Mucosa of rectum (tissue), 2 donors: ENCODE measurements at regions not wholly inside any gene's neighbourhood (a gene's known extent, or its start where the extent isn't known, plus 50 kb on each side); places are given as distances from the start of the nearest gene placed in this dataset.

Experiments used
- H3K27ac ChIP-seq, 2 donors: one replicate each; pipeline ENCODE4 v1.7.0; 2013; ENCODE audit warnings: inconsistent platforms in 2 of 2, low read depth in 2 of 2, low read length in 2 of 2
- H3K27me3 ChIP-seq, 2 donors: one replicate each; pipeline ENCODE4 v1.7.0; 2013; ENCODE audit warnings: low read length in 2 of 2; ENCODE audit not compliant: control insufficient read depth in 2 of 2, insufficient read depth in 2 of 2
- H3K36me3 ChIP-seq, 2 donors: one replicate each; pipeline ENCODE4 v1.7.0; 2013; ENCODE audit warnings: low read length in 2 of 2; ENCODE audit not compliant: control insufficient read depth in 2 of 2, insufficient read depth in 2 of 2
- H3K4me1 ChIP-seq, 2 donors: one replicate each; pipeline ENCODE4 v1.7.0; 2013; ENCODE audit warnings: low read length in 2 of 2, mild to moderate bottlenecking in 1 of 2; ENCODE audit not compliant: control insufficient read depth in 2 of 2, insufficient read depth in 2 of 2
- H3K4me3 ChIP-seq, 2 donors: one replicate each; pipeline ENCODE4 v1.7.0; 2013; ENCODE audit warnings: low read length in 2 of 2
- H3K9ac ChIP-seq, 2 donors: one replicate each; pipeline ENCODE4 v1.7.0; 2013; ENCODE audit warnings: low read length in 2 of 2, low read depth in 1 of 2, mild to moderate bottlenecking in 1 of 2
- H3K9me3 ChIP-seq, 2 donors: one replicate each; pipeline ENCODE4 v1.7.0; 2013; ENCODE audit warnings: low read length in 2 of 2; ENCODE audit not compliant: control insufficient read depth in 2 of 2
- donor health status: healthy.
- donor health status: Normal muscosa, but diverticular disease.

- Histone ChIP-seq H3K27me3 (no peaks in the 10 kb centered on the region), H3K4me1 (peaks cover 0 to 10% of the 10 kb centered on the region in 2 donors), H3K27ac (peak overlapping the region in 1 of 2 donors; percentile 34), H3K9ac (no peak overlapping the region), H3K4me3 (no peak overlapping the region), H3K9me3 (no peaks in the 10 kb centered on the region), H3K36me3 (no peaks in the 10 kb centered on the region)
Observed at GRCh38 chr3:24662449-24663345, 168.0 kb upstream of the THRB start.

GRCh38 chr3:24663406-24663805, 168.8 kb upstream of the THRB start:
- Histone ChIP-seq H3K36me3 (no peaks in the 10 kb centered on the region), H3K9me3 (no peaks in the 10 kb centered on the region), H3K27me3 (no peaks in the 10 kb centered on the region), H3K9ac (no peak overlapping the region), H3K4me1 (peaks cover 0 to 10% of the 10 kb centered on the region in 2 donors), H3K4me3 (no peak overlapping the region), H3K27ac (no peak overlapping the region)

- Histone ChIP-seq H3K36me3 (no peaks in the 10 kb centered on the region), H3K4me1 (peaks cover 0 to 2% of the 10 kb centered on the region in 2 donors), H3K9ac (no peak overlapping the region), H3K4me3 (no peak overlapping the region), H3K27me3 (no peaks in the 10 kb centered on the region), H3K27ac (no peak overlapping the region), H3K9me3 (no peaks in the 10 kb centered on the region)
Observed at GRCh38 chr3:24668039-24668438, 173.4 kb upstream of the THRB start.

GRCh38 chr3:24670871-24671270, 176.2 kb upstream of the THRB start:
- Histone ChIP-seq H3K4me3 (no peak overlapping the region), H3K27me3 (no peaks in the 10 kb centered on the region), H3K4me1 (no peaks in the 10 kb centered on the region), H3K9ac (no peak overlapping the region), H3K36me3 (no peaks in the 10 kb centered on the region), H3K9me3 (no peaks in the 10 kb centered on the region), H3K27ac (no peak overlapping the region)

GRCh38 chr3:24673596-24673995, 178.9 kb upstream of the THRB start:
- Histone ChIP-seq H3K4me3 (no peak overlapping the region), H3K9me3 (no peaks in the 10 kb centered on the region), H3K27me3 (no peaks in the 10 kb centered on the region), H3K27ac (no peak overlapping the region), H3K9ac (no peak overlapping the region), H3K36me3 (no peaks in the 10 kb centered on the region), H3K4me1 (no peaks in the 10 kb centered on the region)

GRCh38 chr3:24674261-24674660, 179.6 kb upstream of the THRB start:
- Histone ChIP-seq H3K27ac (no peak overlapping the region), H3K4me1 (no peaks in the 10 kb centered on the region), H3K36me3 (no peaks in the 10 kb centered on the region)

GRCh38 chr3:24678021-24678420, 183.4 kb upstream of the THRB start:
- H3K9me3 ChIP-seq: no peaks in the 10 kb centered on the region
- no peak overlapping the region for H3K27ac ChIP-seq
- H3K4me3 ChIP-seq: no peak overlapping the region
- H3K27me3 ChIP-seq: no peaks in the 10 kb centered on the region
- H3K36me3 ChIP-seq: no peaks in the 10 kb centered on the region
- no peak overlapping the region for H3K9ac ChIP-seq
- H3K4me1 ChIP-seq: no peaks in the 10 kb centered on the region

More at GRCh38 chr3:24674261-24674660, 179.6 kb upstream of the THRB start:
- Histone ChIP-seq H3K4me3 (no peak overlapping the region), H3K27me3 (no peaks in the 10 kb centered on the region), H3K9me3 (no peaks in the 10 kb centered on the region), H3K9ac (no peak overlapping the region)

- Histone ChIP-seq H3K27ac (no peak overlapping the region), H3K4me3 (no peak overlapping the region), H3K4me1 (peaks cover 0 to under 1% of the 10 kb centered on the region in 2 donors), H3K9ac (no peak overlapping the region), H3K9me3 (no peaks in the 10 kb centered on the region), H3K27me3 (no peaks in the 10 kb centered on the region), H3K36me3 (no peaks in the 10 kb centered on the region)
Observed at GRCh38 chr3:24678421-24678865, 183.8 kb upstream of the THRB start.

- H3K27me3 ChIP-seq: no peaks in the 10 kb centered on the region
- peaks cover 0 to 2% of the 10 kb centered on the region in 2 donors for H3K4me1 ChIP-seq
- no peaks in the 10 kb centered on the region for H3K36me3 ChIP-seq
- no peaks in the 10 kb centered on the region for H3K9me3 ChIP-seq
- H3K27ac ChIP-seq: no peak overlapping the region
- H3K9ac ChIP-seq: no peak overlapping the region
- no peak overlapping the region for H3K4me3 ChIP-seq
Observed at GRCh38 chr3:24679429-24679828, 184.8 kb upstream of the THRB start.

GRCh38 chr3:24680214-24680967, 185.7 kb upstream of the THRB start:
- H3K4me1 ChIP-seq: peaks cover 0 to 2% of the 10 kb centered on the region in 2 donors
- H3K9ac ChIP-seq: no peak overlapping the region
- no peak overlapping the region for H3K27ac ChIP-seq
- no peaks in the 10 kb centered on the region for H3K9me3 ChIP-seq
- H3K36me3 ChIP-seq: no peaks in the 10 kb centered on the region
- H3K27me3 ChIP-seq: no peaks in the 10 kb centered on the region
- H3K4me3 ChIP-seq: no peak overlapping the region
